SK-N-SH (cell line): ENCODE measurements at regions not wholly inside any gene's neighbourhood (a gene's known extent, or its start where the extent isn't known, plus 50 kb on each side); places are given as distances from the start of the nearest gene placed in this dataset.

ENCODE experiments used
- CTCF ChIA-PET: fragments of 300-600, 350-600 bp; formaldehyde crosslinking; extraction: SDS; loops from one replicate; lab custom pipeline; 2021; lab: Yijun Ruan, JAX
- POLR2A ChIA-PET: fragments of 350-600 bp; sonication (Branson Sonifier 250); formaldehyde crosslinking; extraction: SDS; loops from one replicate; lab custom pipeline; 2020; ENCODE audit warnings: antibody characterized with exemption, inconsistent platforms; lab: Yijun Ruan, JAX
- DNase-seq: peaks from one replicate; pipeline ENCODE4 v3.0.0; 2012
- H2AFZ ChIP-seq: fragments of 200-600 bp; sonication (generic); 2 replicates; pipeline ENCODE4 v1.8.1; 2016; ENCODE audit warnings: antibody characterized with exemption, mild to moderate bottlenecking, low read depth
- H3F3A ChIP-seq: fragments of 200-600 bp; sonication (generic); replicated peaks from 2 replicates; pipeline ENCODE3; 2016; ENCODE audit warnings: antibody characterized with exemption, mild to moderate bottlenecking; ENCODE audit not compliant: insufficient read depth
- H3K27ac ChIP-seq, 2 experiments: fragments of 200-500 bp in 1 of 2; fragments of 200-600 bp in 1 of 2; sonication (Bioruptor generic) in 1 of 2; sonication (generic), shearing (Covaris generic) in 1 of 2; 2 replicates each; pipeline versions ENCODE4 v1.5.1 to v1.6.1; 2014 to 2016; ENCODE audit warnings: low read depth in 2 of 2, inconsistent platforms in 1 of 2, low read length in 1 of 2, mild to moderate bottlenecking in 1 of 2, mixed read lengths in 1 of 2
- H3K27me3 ChIP-seq: fragments of 200-600 bp; sonication (generic), shearing (Covaris generic); 2 replicates; pipeline ENCODE4 v1.6.1; 2016; ENCODE audit warnings: mixed run types; ENCODE audit not compliant: insufficient read depth
- H3K36me3 ChIP-seq, 2 experiments: fragments of 200-500 bp in 1 of 2; fragments of 200-600 bp in 1 of 2; sonication (Bioruptor generic) in 1 of 2; sonication (generic) in 1 of 2; replicated peaks in 1 of 2; 2 replicates each; pipeline versions ENCODE3 to v1.5.1; 2014 to 2016; ENCODE audit warnings: low read length in 1 of 2, mild to moderate bottlenecking in 1 of 2; ENCODE audit not compliant: insufficient read depth in 2 of 2, control insufficient read depth in 1 of 2
- H3K4me1 ChIP-seq, 2 experiments: fragments of 200-500 bp in 1 of 2; fragments of 200-600 bp in 1 of 2; sonication (Bioruptor generic) in 1 of 2; sonication (generic), shearing (Covaris generic) in 1 of 2; 2 replicates each; pipeline versions ENCODE4 v1.5.1 to v1.6.1; 2014 to 2016; ENCODE audit warnings: low read depth in 1 of 2, low read length in 1 of 2, mixed run types in 1 of 2; ENCODE audit not compliant: insufficient read depth in 2 of 2, control insufficient read depth in 1 of 2
- H3K4me2 ChIP-seq: fragments of 200-600 bp; sonication (generic), shearing (Covaris generic); 2 replicates; pipeline ENCODE4 v1.6.1; 2017; ENCODE audit warnings: mixed run types
- H3K4me3 ChIP-seq, 2 experiments: fragments of 200-500 bp in 1 of 2; fragments of 200-600 bp in 1 of 2; sonication (Bioruptor generic) in 1 of 2; sonication (generic), shearing (Covaris generic) in 1 of 2; 2 replicates each; pipeline versions ENCODE4 v1.5.1 to v1.8.1; 2014 to 2016; ENCODE audit warnings: low read depth in 2 of 2, inconsistent platforms in 1 of 2, low read length in 1 of 2, mild to moderate bottlenecking in 1 of 2, mixed read lengths in 1 of 2, moderate library complexity in 1 of 2
- H3K79me2 ChIP-seq: fragments of 200-600 bp; sonication (generic); 2 replicates; pipeline ENCODE4 v1.8.1; 2017; ENCODE audit warnings: mild to moderate bottlenecking; ENCODE audit not compliant: insufficient read depth
- H3K9ac ChIP-seq: fragments of 200-600 bp; sonication (generic); 2 replicates; pipeline ENCODE4 v1.6.1; 2017; ENCODE audit warnings: mixed run types
- H3K9me2 ChIP-seq: fragments of 200-600 bp; sonication (generic); 2 replicates; pipeline ENCODE4 v1.6.1; 2017; ENCODE audit warnings: mixed run types
- H3K9me3 ChIP-seq: fragments of 200-600 bp; sonication (generic); 2 replicates; pipeline ENCODE4 v1.6.1; 2017; ENCODE audit warnings: mixed run types, mild to moderate bottlenecking, moderate library complexity
- H4K20me1 ChIP-seq: fragments of 200-600 bp; sonication (generic); 2 replicates; pipeline ENCODE4 v1.6.1; 2017; ENCODE audit warnings: mild to moderate bottlenecking, mixed run types; ENCODE audit not compliant: insufficient read depth
- ELF1 ChIP-seq: IDR thresholded peaks from 2 replicates; pipeline ENCODE4 v1.4.0; 2012
- EZH2phosphoT487 ChIP-seq: fragments of 200-600 bp; sonication (generic); IDR thresholded peaks from 2 replicates; pipeline ENCODE4 v1.6.1; 2017; ENCODE audit warnings: low read depth, mixed run types, mild to moderate bottlenecking, antibody characterized with exemption, moderate library complexity, borderline replicate concordance
- FOSL2 ChIP-seq: IDR thresholded peaks from 2 replicates; pipeline ENCODE4 v1.4.0; 2012; ENCODE audit warnings: low read depth, mild to moderate bottlenecking, moderate library complexity, borderline replicate concordance
- FOXJ3 ChIP-seq: sonication (generic); formaldehyde crosslinking; IDR thresholded peaks from 2 replicates; pipeline ENCODE4 v1.5.1; 2020; ENCODE audit warnings: mild to moderate bottlenecking, missing genetic modification reagents
- MEF2A ChIP-seq: IDR thresholded peaks from 2 replicates; pipeline ENCODE4 v1.4.0; 2012; ENCODE audit warnings: low read depth, borderline replicate concordance
- MXI1 ChIP-seq: IDR thresholded peaks from 2 replicates; pipeline ENCODE4 v1.6.1; 2012; ENCODE audit warnings: mild to moderate bottlenecking, low read depth, low read length, improper control_type of control experiment
- NFIC ChIP-seq: IDR thresholded peaks from 2 replicates; pipeline ENCODE4 v1.4.0; 2012; ENCODE audit warnings: borderline replicate concordance
- POLR2AphosphoS5 ChIP-seq: IDR thresholded peaks from 2 replicates; pipeline ENCODE4 v1.6.1; 2012; ENCODE audit warnings: low read depth, low read length
- RXRA ChIP-seq: IDR thresholded peaks from 2 replicates; pipeline ENCODE4 v1.4.0; 2012; ENCODE audit warnings: low read depth, mild to moderate bottlenecking, borderline replicate concordance
- SIN3A ChIP-seq: IDR thresholded peaks from 2 replicates; pipeline ENCODE4 v1.6.1; 2012; ENCODE audit warnings: low read depth, mild to moderate bottlenecking, low read length, moderate library complexity, borderline replicate concordance
- SMC3 ChIP-seq: IDR thresholded peaks from 2 replicates; pipeline ENCODE4 v1.6.1; 2012; ENCODE audit warnings: low read depth, low read length, improper control_type of control experiment
- TCF12 ChIP-seq: IDR thresholded peaks from 2 replicates; pipeline ENCODE4 v1.4.0; 2012
- WGBS: methylation state at CpG from one replicate; pipeline ENCODE4 v1.1.6; 2017; ENCODE audit warnings: low lambda C conversion rate; 5-methylcytosine and 5-hydroxymethylcytosine counted together
- TF ChIP-seq, protein P1 (sequence below): fragments of 150-350 bp; IDR thresholded peaks from 2 replicates; pipeline ENCODE4 v1.6.1; 2017; ENCODE audit warnings: antibody characterized with exemption, low read length, low read depth, borderline replicate concordance
- TF ChIP-seq, protein P2 (sequence below): IDR thresholded peaks from 2 replicates; pipeline ENCODE4 v1.4.0; 2012; ENCODE audit warnings: low read depth, borderline replicate concordance
- TF ChIP-seq, protein P3 (sequence below): fragments of 200-600 bp; sonication (generic); IDR thresholded peaks from 2 replicates; pipeline ENCODE4 v1.6.1; 2017; ENCODE audit warnings: antibody characterized with exemption, mild to moderate bottlenecking, moderate library complexity

DNA sequence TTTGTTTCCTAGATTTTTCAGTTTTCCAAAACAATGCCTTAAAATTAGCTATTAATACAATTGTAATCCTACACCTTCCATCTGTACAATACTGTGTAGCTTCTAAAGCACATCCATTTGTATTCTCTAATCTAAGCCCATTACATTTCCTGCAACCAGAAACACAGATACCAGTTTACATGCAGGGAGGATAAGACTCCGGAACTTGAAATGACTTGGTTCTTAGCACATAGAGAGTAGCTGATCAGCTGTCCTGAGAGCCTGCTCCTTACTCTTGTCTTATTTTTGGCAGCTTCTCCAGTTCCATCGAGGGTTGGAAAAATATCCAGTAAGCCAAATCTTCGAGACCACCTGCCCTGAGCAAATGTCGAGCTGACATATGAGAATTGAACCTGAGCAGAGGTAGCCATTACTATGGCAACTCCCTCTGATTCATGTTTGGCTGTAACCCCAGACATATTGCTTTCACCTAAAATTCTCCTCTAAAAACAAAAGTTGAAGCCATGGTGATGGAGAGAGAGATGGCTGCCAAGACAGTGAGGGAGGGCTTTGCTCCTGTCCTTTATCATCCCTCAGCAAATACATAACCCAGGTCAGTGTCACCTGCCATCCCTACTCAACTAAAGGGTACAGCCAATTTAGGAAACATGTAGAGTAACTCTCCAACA, 542.8 kb downstream of the IRS1 start:
- 29% methylated on average over 4 of the region's 4 CpGs for WGBS
- peak overlapping the region in 1 of 2 experiments; percentile 37; a peak in 2 of 4 replicates for H3K27ac ChIP-seq
- DNase-seq: no peak
- no peaks in the 10 kb centered on the region for H3K27me3 ChIP-seq
- H4K20me1 ChIP-seq: no peaks in the 10 kb centered on the region
- no peak overlapping the region for H3K9ac ChIP-seq
- H3F3A ChIP-seq: no peaks in the 10 kb centered on the region
- CTCF ChIA-PET: no interaction called here
- H3K79me2 ChIP-seq: no peaks in the 10 kb centered on the region
- TF ChIP-seq EZH2phosphoT487 (no peak), NFIC (0 out of 2 replicates have a peak, but pooled peaks have one; percentile 10), TCF12 (peak; percentile 21; the same call in 1 of the 2 replicates)
- TF ChIP-seq, all 33 proteins: peak for 2
- POLR2A ChIA-PET: no interaction called here
- no peaks in the 10 kb centered on the region for H3K9me3 ChIP-seq
- no peaks in the 10 kb centered on the region for H3K9me2 ChIP-seq
- H3K36me3 ChIP-seq: no peaks in the 10 kb centered on the region
- no peak overlapping the region; the same call in 1 of the 2 replicates for H2AFZ ChIP-seq
- H3K4me1 ChIP-seq: no peaks in the 10 kb centered on the region; a peak in 1 of 4 replicates
- H3K4me3 ChIP-seq: no peak overlapping the region
- H3K4me2 ChIP-seq: peak overlapping the region; percentile 16; the same call in 1 of the 2 replicates

DNA sequence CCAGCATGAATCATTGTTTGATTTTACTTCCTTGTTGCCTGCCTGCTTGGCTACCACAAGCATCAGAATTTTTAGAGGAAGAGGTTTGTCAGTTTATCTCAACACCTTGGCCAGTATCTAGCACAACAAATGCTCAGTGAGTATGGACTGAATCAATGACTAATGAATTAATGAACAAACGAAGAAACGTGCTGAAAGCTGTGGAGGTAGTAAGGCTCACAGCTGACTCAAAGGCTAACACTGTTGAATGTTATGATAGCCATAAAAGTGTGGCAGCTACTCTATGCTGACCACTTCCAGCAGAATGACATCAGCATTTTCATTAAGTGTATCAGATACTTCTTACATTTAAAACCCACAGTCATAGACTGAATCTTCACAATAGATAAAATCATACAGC, 543.4 kb downstream of the IRS1 start:
- H3K27me3 ChIP-seq: no peaks in the 10 kb centered on the region
- H2AFZ ChIP-seq: peak overlapping the region; percentile 22; the same call in 1 of the 2 replicates
- H4K20me1 ChIP-seq: no peaks in the 10 kb centered on the region
- H3K27ac ChIP-seq: peak overlapping the region in 1 of 2 experiments; percentile 37; a peak in 2 of 4 replicates
- 11% methylated on average over 1 of the region's 2 CpGs for WGBS
- CTCF ChIA-PET: no interaction called here
- TF ChIP-seq FOSL2 (no peak), ELF1 (no peak), FOXJ3 (no peak), SIN3A (no peak)
- TF ChIP-seq, protein P1, sequence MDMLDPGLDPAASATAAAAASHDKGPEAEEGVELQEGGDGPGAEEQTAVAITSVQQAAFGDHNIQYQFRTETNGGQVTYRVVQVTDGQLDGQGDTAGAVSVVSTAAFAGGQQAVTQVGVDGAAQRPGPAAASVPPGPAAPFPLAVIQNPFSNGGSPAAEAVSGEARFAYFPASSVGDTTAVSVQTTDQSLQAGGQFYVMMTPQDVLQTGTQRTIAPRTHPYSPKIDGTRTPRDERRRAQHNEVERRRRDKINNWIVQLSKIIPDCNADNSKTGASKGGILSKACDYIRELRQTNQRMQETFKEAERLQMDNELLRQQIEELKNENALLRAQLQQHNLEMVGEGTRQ: no peak
- TF ChIP-seq, protein P2, sequence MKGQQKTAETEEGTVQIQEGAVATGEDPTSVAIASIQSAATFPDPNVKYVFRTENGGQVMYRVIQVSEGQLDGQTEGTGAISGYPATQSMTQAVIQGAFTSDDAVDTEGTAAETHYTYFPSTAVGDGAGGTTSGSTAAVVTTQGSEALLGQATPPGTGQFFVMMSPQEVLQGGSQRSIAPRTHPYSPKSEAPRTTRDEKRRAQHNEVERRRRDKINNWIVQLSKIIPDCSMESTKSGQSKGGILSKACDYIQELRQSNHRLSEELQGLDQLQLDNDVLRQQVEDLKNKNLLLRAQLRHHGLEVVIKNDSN: no peak
- H3K9me2 ChIP-seq: no peaks in the 10 kb centered on the region
- no peak overlapping the region for H3K4me3 ChIP-seq
- 0 out of 2 replicates have a peak overlapping the region, but pooled peaks have one; percentile 16 for H3K4me2 ChIP-seq
- H3K9ac ChIP-seq: no peak overlapping the region
- no peaks in the 10 kb centered on the region for H3K79me2 ChIP-seq
- H3K36me3 ChIP-seq: no peaks in the 10 kb centered on the region
- H3F3A ChIP-seq: no peaks in the 10 kb centered on the region
- DNase-seq: no peak
- no peaks in the 10 kb centered on the region for H3K9me3 ChIP-seq
- POLR2A ChIA-PET: no interaction called here
- no peaks in the 10 kb centered on the region; a peak in 1 of 4 replicates for H3K4me1 ChIP-seq

DNA sequence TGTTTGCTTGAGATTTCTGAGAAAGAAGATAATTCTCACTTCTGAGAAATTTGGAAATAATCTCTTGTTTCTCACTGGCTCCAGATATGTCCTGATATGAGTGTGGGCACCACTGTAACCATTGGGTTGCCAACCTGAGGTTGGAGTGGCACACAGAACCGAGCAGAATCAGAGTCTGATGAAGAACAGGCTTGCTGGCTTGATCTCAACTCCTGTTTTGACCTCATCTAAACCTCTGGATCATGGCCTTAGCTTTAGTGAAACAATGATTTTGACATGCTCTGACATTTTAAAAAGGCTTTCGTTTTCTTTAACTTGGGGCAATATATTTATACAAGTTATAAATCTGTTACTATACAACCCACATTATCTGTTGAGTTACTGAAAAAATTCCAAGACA, 548.0 kb downstream of the IRS1 start:
- H3K79me2 ChIP-seq: no peaks in the 10 kb centered on the region
- POLR2A ChIA-PET: no interaction called here
- DNase-seq: no peak
- no peak overlapping the region for H3K4me2 ChIP-seq
- H3K4me1 ChIP-seq: 0 out of 4 replicates have a peak, but pooled peaks cover 0 to 3% of the 10 kb centered on the region in 2 experiments
- no peaks in the 10 kb centered on the region for H3K9me2 ChIP-seq
- TF ChIP-seq, protein P1: no peak
- no peak for TF ChIP-seq MXI1
- TF ChIP-seq, protein P3, sequence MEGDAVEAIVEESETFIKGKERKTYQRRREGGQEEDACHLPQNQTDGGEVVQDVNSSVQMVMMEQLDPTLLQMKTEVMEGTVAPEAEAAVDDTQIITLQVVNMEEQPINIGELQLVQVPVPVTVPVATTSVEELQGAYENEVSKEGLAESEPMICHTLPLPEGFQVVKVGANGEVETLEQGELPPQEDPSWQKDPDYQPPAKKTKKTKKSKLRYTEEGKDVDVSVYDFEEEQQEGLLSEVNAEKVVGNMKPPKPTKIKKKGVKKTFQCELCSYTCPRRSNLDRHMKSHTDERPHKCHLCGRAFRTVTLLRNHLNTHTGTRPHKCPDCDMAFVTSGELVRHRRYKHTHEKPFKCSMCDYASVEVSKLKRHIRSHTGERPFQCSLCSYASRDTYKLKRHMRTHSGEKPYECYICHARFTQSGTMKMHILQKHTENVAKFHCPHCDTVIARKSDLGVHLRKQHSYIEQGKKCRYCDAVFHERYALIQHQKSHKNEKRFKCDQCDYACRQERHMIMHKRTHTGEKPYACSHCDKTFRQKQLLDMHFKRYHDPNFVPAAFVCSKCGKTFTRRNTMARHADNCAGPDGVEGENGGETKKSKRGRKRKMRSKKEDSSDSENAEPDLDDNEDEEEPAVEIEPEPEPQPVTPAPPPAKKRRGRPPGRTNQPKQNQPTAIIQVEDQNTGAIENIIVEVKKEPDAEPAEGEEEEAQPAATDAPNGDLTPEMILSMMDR: no peak
- no peak for TF ChIP-seq SMC3
- no peak for TF ChIP-seq POLR2AphosphoS5
- TF ChIP-seq RXRA: no peak
- TF ChIP-seq MEF2A: no peak
- TF ChIP-seq, all 33 proteins: peak for 0
- Histone ChIP-seq H3K27ac (no peak overlapping the region), H4K20me1 (no peaks in the 10 kb centered on the region), H3F3A (no peaks in the 10 kb centered on the region), H3K9me3 (no peaks in the 10 kb centered on the region), H3K9ac (no peak overlapping the region), H2AFZ (no peak overlapping the region), H3K4me3 (no peak overlapping the region), H3K36me3 (no peaks in the 10 kb centered on the region), H3K27me3 (no peaks in the 10 kb centered on the region)
- CTCF ChIA-PET: no interaction called here
- WGBS: 11% methylated on average over 2 of the region's 2 CpGs
